K562 (cell line): ENCODE measurements at regions not wholly inside any gene's neighbourhood (a gene's known extent, or its start where the extent isn't known, plus 50 kb on each side); places are given as distances from the start of the nearest gene placed in this dataset.

Experiments used
- ATAC-seq: fragments of 200-7000 bp; cut with Tn5 transposase; 3 replicates; pipeline ENCODE4 v1.9.1; 2020; ENCODE audit warnings: moderate library complexity
- BruUV-seq: library from RNA; stranded (reverse); fragments of 400-500 nt; replicated peaks from 2 replicates; lab custom pipeline; 2021; lab: Mats Ljungman, UMichigan
- CTCF ChIA-PET: fragments of 300-600 bp; formaldehyde crosslinking; extraction: SDS; loops from one replicate; lab custom pipeline; 2021; ENCODE audit warnings: low intra/inter-chr PET ratio; lab: Yijun Ruan, JAX
- POLR2A ChIA-PET: fragments of 300-600, 350-650 bp; sonication (Branson Sonifier 250); formaldehyde crosslinking; extraction: SDS; loops from one replicate; lab custom pipeline; 2021; ENCODE audit warnings: antibody characterized with exemption, inconsistent platforms; lab: Yijun Ruan, JAX
- DNase-seq, 4 experiments: peaks; one replicate each; pipeline versions ENCODE4 v3.0.0 to v3.0.0-alpha.2; 2011 to 2018; ENCODE audit warnings: low spot score in 3 of 4, mixed read lengths in 3 of 4; ENCODE audit errors: extremely low read depth in 1 of 4
- FAIRE-seq: peaks from 2 replicates; lab custom pipeline; 2011; peaks lifted over from hg19 to GRCh38; lab: Jason Lieb, UNC
- H2AFZ ChIP-seq: 2 replicates; pipeline ENCODE4 v1.6.0; 2011; ENCODE audit warnings: low read depth, low read length, control low read depth, inconsistent platforms
- H3K27ac ChIP-seq: fragments of 200-600 bp; 3 replicates; pipeline ENCODE4 v1.8.0; 2011; ENCODE audit warnings: low read depth, mild to moderate bottlenecking, control low read depth, inconsistent platforms, low read length, moderate library complexity, mixed read lengths; ENCODE audit errors: extremely low read depth
- H3K27me3 ChIP-seq, 2 experiments: fragments of 300-600 bp in 1 of 2; 2 replicates in 1 of 2; 3 replicates in 1 of 2; pipeline versions ENCODE4 v1.6.0 to v1.8.0; 2011; ENCODE audit warnings: inconsistent platforms in 2 of 2, low read length in 2 of 2, mild to moderate bottlenecking in 1 of 2, mixed read lengths in 1 of 2, moderate library complexity in 1 of 2; ENCODE audit not compliant: control insufficient read depth in 2 of 2, insufficient read depth in 2 of 2
- H3K36me3 ChIP-seq: fragments of 300-600 bp; 3 replicates; pipeline ENCODE4 v1.8.0; 2011; ENCODE audit warnings: mild to moderate bottlenecking, low read length, inconsistent platforms; ENCODE audit not compliant: control insufficient read depth, insufficient read depth
- H3K4me1 ChIP-seq, 2 experiments: fragments of 200-600 bp in 1 of 2; replicated peaks in 1 of 2; 2 replicates in 1 of 2; 3 replicates in 1 of 2; pipeline versions ENCODE4 v1.5.1 to v1.8.0; 2011; ENCODE audit warnings: inconsistent platforms in 2 of 2, low read length in 2 of 2, mild to moderate bottlenecking in 1 of 2, mixed read lengths in 1 of 2, moderate library complexity in 1 of 2; ENCODE audit not compliant: control insufficient read depth in 2 of 2, insufficient read depth in 2 of 2
- H3K4me2 ChIP-seq: 2 replicates; pipeline ENCODE4 v1.6.1; 2011; ENCODE audit warnings: low read length, control low read depth, inconsistent platforms, mixed read lengths; ENCODE audit not compliant: insufficient read depth
- H3K4me3 ChIP-seq: fragments of 200-600 bp; sonication (generic), shearing (Covaris generic); 2 replicates; pipeline ENCODE4 v1.5.1; 2016; ENCODE audit warnings: control low read depth, inconsistent platforms
- H3K79me2 ChIP-seq: fragments of 200-600 bp; 3 replicates; pipeline ENCODE4 v1.8.0; 2011; ENCODE audit warnings: low read length, inconsistent platforms; ENCODE audit not compliant: control insufficient read depth, insufficient read depth
- H3K9ac ChIP-seq, 2 experiments: 2 replicates each; pipeline versions ENCODE4 v1.6.0 to v1.6.1; 2011; ENCODE audit warnings: low read depth in 2 of 2, low read length in 2 of 2, control low read depth in 1 of 2, inconsistent platforms in 1 of 2, mild to moderate bottlenecking in 1 of 2, mixed read lengths in 1 of 2; ENCODE audit not compliant: insufficient read depth in 1 of 2
- H3K9me1 ChIP-seq: one replicate; pipeline ENCODE4 v1.6.0; 2011; ENCODE audit warnings: inconsistent platforms, mild to moderate bottlenecking, low read length, moderate library complexity; ENCODE audit not compliant: control insufficient read depth, insufficient read depth
- H3K9me3 ChIP-seq: replicated peaks from 2 replicates; pipeline ENCODE4 v1.5.1; 2011; ENCODE audit warnings: low read depth, low read length, inconsistent platforms; ENCODE audit not compliant: control insufficient read depth, insufficient read depth
- H4K20me1 ChIP-seq: replicated peaks from 2 replicates; pipeline ENCODE4 v1.6.1; 2011; ENCODE audit warnings: low read length, inconsistent platforms, mixed read lengths; ENCODE audit not compliant: control insufficient read depth, insufficient read depth
- ARID2 ChIP-seq: fragments of 450-650 bp; IDR thresholded peaks from 2 replicates; pipeline ENCODE4 v1.6.1; 2017; ENCODE audit warnings: antibody characterized with exemption, mild to moderate bottlenecking
- CCNT2 ChIP-seq: IDR thresholded peaks from 2 replicates; pipeline ENCODE4 v1.6.1; 2011; ENCODE audit warnings: borderline replicate concordance, low read depth, mild to moderate bottlenecking, moderate library complexity, mixed read lengths, low read length; ENCODE audit not compliant: insufficient read length; ENCODE audit errors: extremely low read depth
- ELF4 ChIP-seq: fragments of 450-650 bp; formaldehyde crosslinking; IDR thresholded peaks from 2 replicates; pipeline ENCODE4 v1.4.0; 2022; ENCODE audit warnings: missing genetic modification characterization
- FOXP4 ChIP-seq: sonication (generic); formaldehyde crosslinking; IDR thresholded peaks from 2 replicates; pipeline ENCODE4 v1.8.0; 2022; ENCODE audit warnings: mild to moderate bottlenecking, missing genetic modification reagents, borderline replicate concordance
- HBP1 ChIP-seq: fragments of 450-650 bp; formaldehyde crosslinking; IDR thresholded peaks from 2 replicates; pipeline ENCODE4 v1.4.0; 2022; ENCODE audit warnings: missing genetic modification characterization
- ILK ChIP-seq: fragments of 450-650 bp; IDR thresholded peaks from 2 replicates; pipeline ENCODE4 v1.6.1; 2016; ENCODE audit warnings: missing genetic modification characterization, low read depth, mild to moderate bottlenecking, missing compliant biosample characterization, moderate library complexity, borderline replicate concordance
- PATZ1 ChIP-seq: fragments of 250-450 bp; sonication (Bioruptor Pico); IDR thresholded peaks from 2 replicates; pipeline ENCODE4 v1.5.0; 2020; ENCODE audit warnings: mild to moderate bottlenecking, borderline replicate concordance
- SRSF7 ChIP-seq: fragments of 200-400 bp; formaldehyde crosslinking; optimal IDR thresholded peaks from 2 replicates; pipeline ENCODE3; 2017; ENCODE audit warnings: mild to moderate bottlenecking, low read depth, low read length
- TARDBP ChIP-seq: fragments of 450-650 bp; IDR thresholded peaks from 2 replicates; pipeline ENCODE4 v1.6.1; 2016
- THAP7 ChIP-seq: fragments of 250-450 bp; sonication (Bioruptor Pico); IDR thresholded peaks from 2 replicates; pipeline ENCODE4 v1.5.0; 2021
- ZNF146 ChIP-seq: IDR thresholded peaks from one replicate; pipeline ENCODE4 v1.6.1; 2018; ENCODE audit warnings: missing compliant biosample characterization; ENCODE audit not compliant: unreplicated experiment
- ZNF165 ChIP-seq: fragments of 250-450 bp; sonication (Bioruptor Pico); IDR thresholded peaks from 2 replicates; pipeline ENCODE4 v1.4.0; 2020; ENCODE audit warnings: borderline replicate concordance
- ZNF175 ChIP-seq: fragments of 200-800 bp; sonication (Bioruptor generic); IDR thresholded peaks from 2 replicates; pipeline ENCODE4 v1.6.1; 2016; ENCODE audit warnings: low read depth, mild to moderate bottlenecking, missing genetic modification characterization, missing compliant biosample characterization
- ZNF57 ChIP-seq: fragments of 450-650 bp; formaldehyde crosslinking; IDR thresholded peaks from 2 replicates; pipeline ENCODE4 v1.4.0; 2020; ENCODE audit warnings: mild to moderate bottlenecking, moderate library complexity
- in situ Hi-C: fragments of 300-500 bp; cut with MboI; formaldehyde crosslinking; loops from 4 replicates; pipeline ENCODE4 v1.15.0; 2018; ENCODE audit warnings: inconsistent platforms, mixed read lengths
- intact Hi-C: fragments of 100-400 bp; cut with micrococcal nuclease; formaldehyde crosslinking; loops from 2 replicates; pipeline ENCODE4 v1.14.2; 2022

- Histone ChIP-seq H3K79me2 (no peaks in the 10 kb centered on the region), H3K27ac (no peak overlapping the region), H3K9me3 (no peaks in the 10 kb centered on the region), H4K20me1 (no peaks in the 10 kb centered on the region), H3K4me1 (no peaks in the 10 kb centered on the region), H3K36me3 (no peaks in the 10 kb centered on the region), H3K4me3 (no peak overlapping the region), H3K9me1 (no peaks in the 10 kb centered on the region), H3K4me2 (no peak overlapping the region), H2AFZ (no peak overlapping the region), H3K27me3 (no peaks in the 10 kb centered on the region), H3K9ac (no peak overlapping the region)
- no peak for DNase-seq
- ATAC-seq, result no peak
- intact Hi-C loops (no loop called here), in situ Hi-C loops (no loop called here)
- POLR2A ChIA-PET, result no interaction called here
- TF ChIP-seq ZNF57 (CRISPR knock-in tag), result no peak
- no peak for TF ChIP-seq PATZ1 (CRISPR knock-in tag)
- no peak for TF ChIP-seq ZNF175 (CRISPR knock-in tag)
- TF ChIP-seq ELF4 (CRISPR knock-in tag), result no peak
- no peak for TF ChIP-seq ILK (tag)
- no peak for TF ChIP-seq HBP1 (CRISPR knock-in tag)
- no peak for TF ChIP-seq ZNF146
- no peak for TF ChIP-seq ARID2
- no peak for TF ChIP-seq CCNT2
- no peak for TF ChIP-seq SRSF7
- TF ChIP-seq ZNF165 (CRISPR knock-in tag), result no peak
- no peak for TF ChIP-seq THAP7 (CRISPR knock-in tag)
- TF ChIP-seq TARDBP, result no peak
- no peak for TF ChIP-seq FOXP4
- BruUV-seq, result no TSS peak
- CTCF ChIA-PET, result no interaction called here
- FAIRE-seq, result no peak
Observed at GRCh38 chr6:80480421-80481157, 374.1 kb downstream of the BCKDHB start.
